DND-41 (cell line): ENCODE measurements at regions not wholly inside any gene's neighbourhood (a gene's known extent, or its start where the extent isn't known, plus 50 kb on each side); places are given as distances from the start of the nearest gene placed in this dataset.

Experiments
- EZH2 ChIP-seq: IDR thresholded peaks from 3 replicates; pipeline ENCODE4 v1.6.1; 2012; ENCODE audit warnings: borderline replicate concordance, low read depth, mild to moderate bottlenecking, moderate library complexity, low read length, inconsistent platforms; ENCODE audit not compliant: severe bottlenecking
- TF ChIP-seq, protein P1 (sequence below): IDR thresholded peaks from 2 replicates; pipeline ENCODE4 v1.5.1; 2012; ENCODE audit warnings: borderline replicate concordance, low read length, moderate library complexity, mild to moderate bottlenecking; ENCODE audit not compliant: poor library complexity, severe bottlenecking; ENCODE audit errors: extremely low read depth

DNA sequence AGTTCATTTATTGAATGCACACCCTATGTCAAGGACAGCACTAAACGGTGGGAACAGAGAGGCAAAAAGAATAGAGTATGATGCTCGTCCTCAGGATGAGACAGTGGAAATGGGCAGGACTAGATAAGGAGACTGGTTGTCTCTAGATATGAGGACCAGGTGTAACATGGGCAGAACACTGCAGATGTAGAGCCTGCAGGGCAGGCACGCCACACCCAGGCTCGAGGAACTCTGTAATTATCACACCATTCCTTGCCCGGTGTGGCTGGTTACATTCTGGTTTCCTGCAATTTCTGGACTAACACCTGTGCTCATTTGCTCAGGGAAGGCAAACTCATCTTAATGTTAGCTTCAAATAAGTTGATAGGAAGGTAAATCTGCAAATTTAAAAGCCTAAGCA is 334.4 kb downstream of the DHX15 start:
- TF ChIP-seq, protein P1, sequence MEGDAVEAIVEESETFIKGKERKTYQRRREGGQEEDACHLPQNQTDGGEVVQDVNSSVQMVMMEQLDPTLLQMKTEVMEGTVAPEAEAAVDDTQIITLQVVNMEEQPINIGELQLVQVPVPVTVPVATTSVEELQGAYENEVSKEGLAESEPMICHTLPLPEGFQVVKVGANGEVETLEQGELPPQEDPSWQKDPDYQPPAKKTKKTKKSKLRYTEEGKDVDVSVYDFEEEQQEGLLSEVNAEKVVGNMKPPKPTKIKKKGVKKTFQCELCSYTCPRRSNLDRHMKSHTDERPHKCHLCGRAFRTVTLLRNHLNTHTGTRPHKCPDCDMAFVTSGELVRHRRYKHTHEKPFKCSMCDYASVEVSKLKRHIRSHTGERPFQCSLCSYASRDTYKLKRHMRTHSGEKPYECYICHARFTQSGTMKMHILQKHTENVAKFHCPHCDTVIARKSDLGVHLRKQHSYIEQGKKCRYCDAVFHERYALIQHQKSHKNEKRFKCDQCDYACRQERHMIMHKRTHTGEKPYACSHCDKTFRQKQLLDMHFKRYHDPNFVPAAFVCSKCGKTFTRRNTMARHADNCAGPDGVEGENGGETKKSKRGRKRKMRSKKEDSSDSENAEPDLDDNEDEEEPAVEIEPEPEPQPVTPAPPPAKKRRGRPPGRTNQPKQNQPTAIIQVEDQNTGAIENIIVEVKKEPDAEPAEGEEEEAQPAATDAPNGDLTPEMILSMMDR = no peak
- TF ChIP-seq EZH2 = no peak
